ENCODE measurements at regions not wholly inside any gene's neighbourhood (a gene's known extent, or its start where the extent isn't known, plus 50 kb on each side); places are given as distances from the start of the nearest gene placed in this dataset.

DNA sequence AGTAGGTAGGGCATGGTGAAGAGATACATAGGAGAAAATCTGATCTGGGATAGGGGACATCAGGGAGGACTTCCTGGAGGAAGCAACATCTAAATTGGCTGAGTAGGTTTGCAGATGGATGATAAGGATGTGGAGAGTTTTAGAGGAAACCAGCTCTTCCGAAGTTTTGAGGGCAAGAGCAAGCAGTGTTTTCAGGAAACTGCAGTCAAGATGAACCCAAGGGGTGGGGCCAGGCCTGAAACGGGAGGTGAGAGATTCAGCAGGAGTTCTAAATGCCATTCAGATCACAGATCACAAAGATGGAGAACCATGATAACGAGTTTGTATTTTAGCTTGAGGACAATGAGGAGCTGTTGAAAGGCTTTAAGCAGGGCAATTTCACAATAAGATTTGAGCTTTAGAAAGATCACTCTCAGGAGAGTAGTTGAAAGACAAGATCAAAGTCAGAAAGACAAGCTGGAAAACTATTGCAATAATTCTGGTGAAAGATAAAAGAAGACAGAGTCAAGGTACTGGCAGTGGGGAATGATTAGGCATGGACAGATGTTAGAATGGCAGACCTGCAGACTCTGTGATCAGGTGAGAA is 70.1 kb upstream of the PLXNC1 start:
- no peaks in the 10 kb centered on the region for H3K36me3 ChIP-seq
- no peak overlapping the region for H3K4me3 ChIP-seq (replicated peaks in 1 of 3)
- H3K9me3 ChIP-seq, result no peaks in the 10 kb centered on the region
- H3K27ac ChIP-seq, result no peak overlapping the region
- H3K4me1 ChIP-seq, result peaks cover 0 to 8% of the 10 kb centered on the region in 2 donors
- 20 to 29% methylated on average over 3 of the region's 3 CpGs for WGBS, 2 donors
- intact Hi-C loops (cut with DNase I), result no loop called here
- TF ChIP-seq POLR2A (IDR thresholded peaks at IDR 0.05), result no peak
- TF ChIP-seq, protein P1, sequence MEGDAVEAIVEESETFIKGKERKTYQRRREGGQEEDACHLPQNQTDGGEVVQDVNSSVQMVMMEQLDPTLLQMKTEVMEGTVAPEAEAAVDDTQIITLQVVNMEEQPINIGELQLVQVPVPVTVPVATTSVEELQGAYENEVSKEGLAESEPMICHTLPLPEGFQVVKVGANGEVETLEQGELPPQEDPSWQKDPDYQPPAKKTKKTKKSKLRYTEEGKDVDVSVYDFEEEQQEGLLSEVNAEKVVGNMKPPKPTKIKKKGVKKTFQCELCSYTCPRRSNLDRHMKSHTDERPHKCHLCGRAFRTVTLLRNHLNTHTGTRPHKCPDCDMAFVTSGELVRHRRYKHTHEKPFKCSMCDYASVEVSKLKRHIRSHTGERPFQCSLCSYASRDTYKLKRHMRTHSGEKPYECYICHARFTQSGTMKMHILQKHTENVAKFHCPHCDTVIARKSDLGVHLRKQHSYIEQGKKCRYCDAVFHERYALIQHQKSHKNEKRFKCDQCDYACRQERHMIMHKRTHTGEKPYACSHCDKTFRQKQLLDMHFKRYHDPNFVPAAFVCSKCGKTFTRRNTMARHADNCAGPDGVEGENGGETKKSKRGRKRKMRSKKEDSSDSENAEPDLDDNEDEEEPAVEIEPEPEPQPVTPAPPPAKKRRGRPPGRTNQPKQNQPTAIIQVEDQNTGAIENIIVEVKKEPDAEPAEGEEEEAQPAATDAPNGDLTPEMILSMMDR (IDR thresholded peaks at IDR 0.05), result no peak
- no peaks in the 10 kb centered on the region for H3K27me3 ChIP-seq
- no peak for DNase-seq

DNA sequence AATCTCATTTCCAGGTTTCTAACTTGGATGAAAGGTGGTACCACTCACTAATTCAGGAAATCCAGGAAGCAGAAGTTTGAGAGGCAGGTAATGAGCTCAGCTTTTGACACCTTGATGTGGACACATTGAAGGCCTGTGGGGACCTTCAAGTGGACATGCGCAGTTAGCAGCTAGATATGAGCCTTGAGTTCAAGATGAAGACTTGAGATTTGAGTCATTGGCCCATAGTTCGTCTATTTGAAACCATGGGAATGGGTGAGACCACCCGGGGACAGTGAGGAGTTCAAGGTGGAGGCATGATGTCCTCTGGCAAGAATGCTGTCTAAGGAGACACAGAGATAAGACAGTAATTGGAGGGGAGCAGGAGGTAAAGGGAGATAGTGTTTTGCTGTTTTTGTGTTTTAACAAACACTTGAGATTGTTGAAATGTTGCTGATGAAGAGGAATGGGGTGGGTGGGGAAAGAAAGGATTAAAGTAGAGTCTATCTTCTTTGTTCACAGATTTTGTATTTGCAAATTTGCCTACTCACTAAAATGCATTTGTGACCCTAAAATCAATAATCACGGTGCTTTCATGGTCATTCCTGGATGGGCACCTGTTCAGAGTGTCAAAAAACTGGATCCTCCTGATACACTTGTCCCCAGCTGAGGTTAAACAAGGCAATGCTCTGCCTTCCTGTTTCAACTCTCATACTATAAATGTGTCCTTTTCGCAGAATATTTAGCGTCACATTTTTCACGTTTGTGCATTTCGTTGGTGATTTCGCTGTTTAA is 69.5 kb upstream of the PLXNC1 start:
- Histone ChIP-seq H3K9me3 (no peaks in the 10 kb centered on the region), H3K27me3 (no peaks in the 10 kb centered on the region), H3K36me3 (no peaks in the 10 kb centered on the region), H3K4me1 (peaks cover 0 to 8% of the 10 kb centered on the region in 2 donors), H3K27ac (no peak overlapping the region), H3K4me3 (replicated peaks in 1 of 3) (no peak overlapping the region)
- DNase-seq, result no peak
- intact Hi-C loops (cut with DNase I), result no loop called here
- no peak for TF ChIP-seq POLR2A (IDR thresholded peaks at IDR 0.05)
- TF ChIP-seq, protein P1 (IDR thresholded peaks at IDR 0.05), result no peak
- 80 to 86% methylated on average over 9 of the region's 9 CpGs for WGBS, 2 donors

DNA sequence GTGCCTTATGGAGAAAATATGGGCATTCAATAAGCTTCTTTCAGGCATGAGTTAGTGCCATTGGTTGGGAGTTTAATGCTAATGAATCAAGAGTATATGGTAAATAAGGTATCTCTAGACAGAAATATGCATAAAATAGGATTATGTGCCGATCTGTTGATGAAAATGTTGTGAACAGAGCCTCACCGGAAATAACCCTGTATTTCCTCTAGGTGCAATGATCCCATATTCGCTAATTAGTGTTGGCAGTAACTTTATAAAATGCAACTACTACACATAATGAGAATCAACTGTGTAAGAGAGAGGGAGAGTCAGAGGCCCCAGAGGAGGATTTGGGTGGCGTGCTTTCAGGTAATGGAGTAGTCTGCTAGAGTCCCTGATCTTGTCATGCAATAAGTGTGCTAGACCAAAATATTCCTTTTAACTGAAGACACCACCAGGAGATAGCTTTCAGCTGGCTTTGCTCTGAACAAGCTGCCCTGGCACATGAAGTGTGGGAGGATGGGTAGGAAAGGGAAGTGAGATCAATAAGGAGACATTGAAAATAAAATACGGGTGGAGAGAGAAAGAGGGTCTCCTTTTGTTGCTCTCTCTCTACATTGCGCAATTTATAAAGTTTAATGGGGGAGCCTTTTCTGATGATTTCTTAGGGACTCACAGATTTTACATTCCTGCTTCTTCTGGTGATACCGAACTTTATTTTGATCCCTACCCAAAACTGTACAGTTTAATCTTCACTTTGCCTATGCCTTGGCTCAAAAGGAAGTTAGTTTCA is 68.6 kb upstream of the PLXNC1 start:
- H3K4me3 ChIP-seq (replicated peaks in 1 of 3), result no peak overlapping the region
- H3K27me3 ChIP-seq, result no peaks in the 10 kb centered on the region
- no peak for DNase-seq
- no peak overlapping the region for H3K27ac ChIP-seq
- intact Hi-C loops (cut with DNase I), result no loop called here
- H3K4me1 ChIP-seq, result peaks cover 0 to 4% of the 10 kb centered on the region in 2 donors
- no peaks in the 10 kb centered on the region for H3K9me3 ChIP-seq
- 89 to 90% methylated on average over 7 of the region's 7 CpGs for whole genome bisulfite sequencing, 2 donors
- TF ChIP-seq, protein P1 (IDR thresholded peaks at IDR 0.05), result no peak
- no peak for TF ChIP-seq POLR2A (IDR thresholded peaks at IDR 0.05)
- no peaks in the 10 kb centered on the region for H3K36me3 ChIP-seq

DNA sequence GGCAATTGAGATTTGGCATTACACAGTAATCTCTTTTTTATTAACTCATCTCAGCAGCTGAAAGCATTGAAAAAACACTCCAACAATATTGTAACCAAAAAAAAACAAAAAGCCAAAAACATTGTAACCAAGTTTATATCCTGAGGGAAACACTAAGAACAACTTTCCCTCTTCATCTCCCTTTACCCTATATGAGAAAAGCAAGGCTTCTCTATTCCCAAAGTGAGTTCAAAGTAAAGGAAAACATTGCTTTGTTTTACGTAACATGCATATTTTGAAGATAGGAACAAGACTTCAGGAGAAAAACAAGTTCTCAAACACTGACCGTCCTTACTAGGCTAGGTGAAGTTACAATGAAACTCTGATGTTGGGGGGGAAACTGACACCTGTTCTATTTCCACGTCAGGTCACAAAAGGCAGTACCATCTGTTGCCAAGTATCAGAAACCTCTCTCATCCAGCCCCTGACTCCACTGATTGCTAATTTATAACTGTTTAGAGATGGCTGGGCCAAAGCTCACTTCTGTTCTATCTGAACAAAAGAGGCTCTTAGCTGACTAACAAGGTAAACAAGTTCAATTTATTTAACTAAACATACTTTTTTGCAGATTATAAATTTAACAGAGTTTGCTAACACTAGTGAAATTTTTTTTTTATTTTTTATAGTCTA is 67.9 kb upstream of the PLXNC1 start:
- H3K9me3 ChIP-seq, result no peaks in the 10 kb centered on the region
- no peak for DNase-seq
- intact Hi-C loops (cut with DNase I), result no loop called here
- no peak overlapping the region for H3K4me3 ChIP-seq (replicated peaks in 1 of 3)
- H3K27ac ChIP-seq, result no peak overlapping the region
- WGBS, 2 donors, result 60 to 67% methylated on average over 3 of the region's 3 CpGs
- no peaks in the 10 kb centered on the region for H3K27me3 ChIP-seq
- no peak for TF ChIP-seq POLR2A (IDR thresholded peaks at IDR 0.05)
- TF ChIP-seq, protein P1 (IDR thresholded peaks at IDR 0.05), result no peak
- no peaks in the 10 kb centered on the region for H3K36me3 ChIP-seq
- no peaks in the 10 kb centered on the region for H3K4me1 ChIP-seq

All from thyroid gland (tissue), 4 donors.